ELR (cell line): ENCODE measurements at regions not wholly inside any gene's neighbourhood (a gene's known extent, or its start where the extent isn't known, plus 50 kb on each side); places are given as distances from the start of the nearest gene placed in this dataset.

Source experiments
- DNase-seq: peaks from one replicate; pipeline ENCODE4 v3.0.0-alpha.2; 2015; ENCODE audit warnings: low read depth

GRCh38 chr12:94031763-94032162 is 116.6 kb upstream of the PLXNC1 start:
- no peak for DNase-seq

- no peak for DNase-seq
These were observed 116.0 kb upstream of the PLXNC1 start for GRCh38 chr12:94032368-94032767.

- DNase-seq: no peak
These were observed 115.3 kb upstream of the PLXNC1 start for GRCh38 chr12:94033101-94033500.

DNA sequence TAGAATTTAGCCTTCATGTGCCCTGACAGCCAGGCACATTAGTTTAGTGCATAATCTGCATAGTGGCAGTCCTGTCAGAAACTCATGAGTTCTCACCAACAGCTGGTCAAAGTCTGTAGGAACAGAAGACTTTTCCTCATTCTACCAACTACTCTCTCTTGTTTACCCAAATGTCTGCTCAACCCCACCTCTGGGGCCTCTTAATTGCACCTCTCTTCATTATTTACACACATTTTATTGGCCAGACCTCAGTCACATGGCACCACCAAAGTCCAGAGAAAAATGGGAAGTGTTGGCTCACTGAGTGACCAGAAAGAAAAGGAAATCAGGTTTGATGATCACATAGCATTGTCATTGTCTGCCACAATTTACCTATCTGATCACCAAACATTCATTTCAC is 114.6 kb upstream of the PLXNC1 start:
- DNase-seq: no peak

- DNase-seq: no peak
These were observed 110.9 kb upstream of the PLXNC1 start for GRCh38 chr12:94037444-94037843.

GRCh38 chr12:94038605-94039004 is 109.8 kb upstream of the PLXNC1 start:
- no peak for DNase-seq

GRCh38 chr12:94039199-94039840 is 109.1 kb upstream of the PLXNC1 start:
- no peak for DNase-seq

DNA sequence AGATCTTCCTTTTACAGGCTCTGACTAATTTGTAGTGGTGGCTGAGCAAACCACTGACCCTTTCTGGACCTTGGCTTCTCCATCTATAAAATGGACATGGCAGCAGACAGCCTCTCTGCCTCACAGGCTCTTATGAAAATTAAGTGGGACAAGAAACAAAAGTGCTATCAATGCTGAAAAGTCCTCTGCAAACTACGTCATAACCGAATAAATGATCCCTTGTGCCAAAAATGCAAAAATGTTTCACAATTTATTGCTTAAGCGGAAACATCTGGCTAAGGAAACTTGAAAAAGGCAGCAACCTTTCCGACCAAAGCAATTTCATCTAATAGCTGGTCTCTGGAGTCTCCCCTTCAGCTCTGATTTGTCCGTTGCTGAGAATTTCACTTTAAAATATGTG is 108.5 kb upstream of the PLXNC1 start:
- DNase-seq: no peak

- DNase-seq: no peak
These were observed 106.5 kb upstream of the PLXNC1 start for GRCh38 chr12:94041850-94042249.

- no peak for DNase-seq
These were observed 106.1 kb upstream of the PLXNC1 start for GRCh38 chr12:94042321-94042720.

DNA sequence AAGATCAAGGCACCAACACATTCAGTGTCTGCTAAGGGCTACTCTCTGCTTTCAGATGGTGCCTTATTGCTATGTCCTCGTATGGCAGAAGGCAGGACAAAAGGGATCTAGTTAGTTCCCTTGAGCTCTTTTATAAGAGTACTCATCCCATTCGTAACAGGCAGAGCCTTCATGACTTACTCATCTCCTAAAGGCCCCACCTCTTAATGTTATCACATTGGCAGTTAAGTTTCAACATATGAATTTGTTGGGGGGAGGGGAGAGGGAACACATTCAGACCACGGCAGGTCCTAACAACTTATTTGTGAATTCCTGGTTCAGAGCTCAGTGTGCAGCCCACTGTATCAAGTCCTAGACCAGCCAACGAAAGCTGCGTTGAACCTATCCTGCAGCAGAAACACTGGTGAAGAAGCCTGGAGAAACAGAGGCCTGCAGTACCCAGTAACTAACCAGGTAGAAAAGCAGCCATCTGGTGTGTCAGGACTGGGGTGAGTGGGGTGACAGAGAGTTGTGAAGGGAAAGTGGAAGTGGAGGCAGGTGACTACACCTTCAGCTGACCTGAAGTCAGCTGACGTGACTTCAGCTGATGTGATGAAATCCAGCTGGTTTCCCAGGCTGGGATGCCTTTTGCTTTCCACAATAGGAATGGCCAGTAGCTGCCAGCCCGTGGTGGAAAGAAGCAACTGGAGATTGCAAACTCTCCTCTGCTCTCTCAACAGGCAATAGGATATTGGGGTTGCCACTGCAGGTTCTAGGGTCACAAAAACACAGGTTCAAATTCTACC is 101.6 kb upstream of the PLXNC1 start:
- DNase-seq: no peak

- DNase-seq: no peak
These were observed 100.4 kb upstream of the PLXNC1 start for GRCh38 chr12:94047781-94048567.

DNA sequence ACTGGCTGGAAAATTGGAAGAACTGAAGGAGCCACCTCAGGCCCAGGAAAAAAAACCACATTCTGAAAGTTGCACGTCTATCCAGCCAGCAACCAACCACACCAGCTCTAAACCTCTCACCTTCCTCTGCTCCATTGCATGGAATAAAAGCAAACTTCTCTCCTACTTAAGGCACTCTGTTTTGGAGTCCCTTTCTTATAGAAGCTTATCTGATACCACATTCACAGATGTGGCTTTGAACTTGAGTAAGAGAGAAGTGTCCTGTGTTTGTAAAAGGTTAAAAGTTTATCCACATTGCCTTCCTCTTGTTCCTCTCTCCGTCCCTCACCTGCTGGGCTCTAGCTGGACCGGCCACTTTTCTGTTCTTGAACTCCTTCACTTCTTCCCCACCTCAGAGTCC is 99.6 kb upstream of the PLXNC1 start:
- no peak for DNase-seq

DNA sequence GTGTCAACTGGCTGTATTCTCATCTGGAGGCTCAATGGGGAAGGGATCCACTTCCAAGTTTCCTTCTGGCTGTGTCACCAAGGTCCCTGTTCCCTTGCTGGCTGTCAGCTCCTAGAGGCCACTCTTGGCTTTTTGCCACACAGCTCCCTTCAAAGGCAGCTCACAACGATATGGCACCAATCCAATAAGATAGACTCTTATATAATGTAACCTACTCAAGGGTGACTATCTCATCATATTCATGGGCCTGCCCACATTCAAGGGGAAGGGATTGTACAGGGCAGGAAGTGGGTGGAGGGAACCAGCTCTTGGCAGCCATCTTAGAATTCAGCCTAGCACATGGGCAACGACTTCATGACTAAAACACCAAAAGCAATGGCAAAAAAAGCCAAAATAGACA is 98.7 kb upstream of the PLXNC1 start:
- no peak for DNase-seq

DNA sequence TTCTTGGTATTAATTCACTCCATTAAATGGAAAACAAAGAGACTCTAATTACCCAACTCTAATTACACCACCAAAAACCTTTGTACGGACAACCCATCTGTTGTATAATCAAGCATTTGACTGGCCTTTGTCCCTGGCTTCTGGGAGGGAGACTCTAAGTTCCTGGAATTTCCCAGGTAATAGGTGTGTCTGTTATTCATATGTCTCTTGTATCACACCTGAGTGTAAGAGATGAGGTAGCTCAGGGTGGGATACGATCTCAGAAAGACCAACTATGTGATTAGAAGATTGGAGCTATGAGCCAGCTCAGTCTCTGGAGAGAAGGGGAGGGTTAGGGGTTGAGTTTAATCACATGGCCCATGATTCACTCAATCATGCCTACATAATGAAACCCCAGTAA is 94.7 kb upstream of the PLXNC1 start:
- no peak for DNase-seq

- no peak for DNase-seq
These were observed 92.8 kb upstream of the PLXNC1 start for GRCh38 chr12:94055528-94055927.

GRCh38 chr12:94056419-94057158 is 91.8 kb upstream of the PLXNC1 start:
- no peak for DNase-seq

DNA sequence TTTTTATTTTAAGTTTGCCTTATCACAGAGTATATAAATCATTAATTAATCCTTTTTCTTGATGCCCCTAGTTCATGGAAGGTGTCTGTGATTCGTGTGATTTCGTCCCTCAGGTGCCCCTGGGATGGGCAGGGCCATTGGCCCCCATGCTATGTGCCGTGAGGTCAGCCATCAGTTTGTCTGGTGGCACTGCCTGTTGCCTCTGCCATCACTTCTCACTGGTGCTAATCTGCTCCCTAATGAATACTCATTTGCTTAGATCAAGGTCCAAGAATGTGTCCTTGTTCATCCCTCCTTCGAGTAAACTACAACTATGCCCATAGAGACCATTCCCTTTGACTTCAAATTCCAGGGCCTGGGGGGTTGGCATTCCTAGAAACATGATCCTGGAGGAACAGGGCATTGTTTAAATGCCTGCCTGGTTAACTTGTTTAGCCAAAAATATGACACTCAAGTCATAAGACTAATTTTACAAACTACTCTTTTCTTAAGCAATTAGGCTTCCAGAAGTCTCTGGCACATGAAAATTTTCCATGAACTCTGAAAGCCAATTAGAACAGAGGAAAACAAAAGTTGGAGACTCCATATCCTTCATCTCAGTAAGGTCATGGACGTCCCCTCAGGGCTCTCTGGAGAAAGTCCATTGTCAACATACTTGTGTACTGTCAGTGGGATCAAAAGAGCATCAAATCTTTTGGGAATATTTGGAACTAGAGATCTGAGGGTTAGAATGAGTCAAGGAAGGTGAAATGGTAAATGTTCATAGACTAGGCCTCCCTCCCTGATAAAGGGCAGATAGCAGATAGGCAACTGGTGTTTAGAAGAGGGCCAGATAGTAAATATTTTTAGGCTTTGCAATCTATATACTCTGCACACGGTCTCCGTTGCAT is 90.9 kb upstream of the PLXNC1 start:
- DNase-seq: no peak

GRCh38 chr12:94059394-94060368 is 88.7 kb upstream of the PLXNC1 start:
- DNase-seq: no peak

DNA sequence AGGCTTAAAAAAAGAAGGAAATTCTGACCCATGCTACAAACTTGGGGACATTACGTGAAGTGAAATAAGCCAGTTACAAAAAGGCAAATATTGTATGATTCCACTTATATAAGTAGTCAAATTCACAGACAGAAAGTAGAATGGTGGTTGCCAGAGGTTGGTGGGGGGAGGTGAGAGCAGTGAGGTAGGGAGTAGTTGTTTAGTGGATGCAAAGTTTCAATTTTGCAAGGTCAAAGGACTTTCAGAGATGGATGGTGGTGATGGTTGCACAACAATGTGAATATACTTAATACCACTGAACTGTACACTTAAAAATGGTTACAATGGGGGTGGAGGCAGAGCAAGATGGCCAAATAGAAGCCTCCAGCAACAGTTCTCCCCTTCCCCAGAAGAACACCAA is 86.2 kb upstream of the PLXNC1 start:
- no peak for DNase-seq
